ENCODE measurements at regions not wholly inside any gene's neighbourhood (a gene's known extent, or its start where the extent isn't known, plus 50 kb on each side); places are given as distances from the start of the nearest gene placed in this dataset.

DNA sequence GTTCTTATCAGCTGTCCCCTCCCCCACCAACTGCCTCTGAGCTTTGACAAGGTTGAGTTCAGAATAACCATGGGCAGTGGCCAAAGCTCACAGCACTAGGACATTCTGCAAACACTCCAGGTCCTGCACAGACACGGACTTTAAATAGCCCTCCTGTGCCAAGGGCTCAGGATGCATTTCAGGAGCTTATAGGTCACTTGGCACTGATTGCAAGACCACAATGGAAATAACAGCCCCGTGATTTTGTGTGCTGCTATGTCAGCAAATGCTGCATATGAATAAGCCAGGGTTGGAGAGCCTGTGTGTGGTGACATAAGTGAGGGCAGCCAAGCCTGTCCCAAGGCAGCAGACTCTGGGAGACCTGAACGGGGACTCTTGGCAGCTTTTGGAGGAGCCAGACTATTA, 150.7 kb downstream of the DMRT2 start:
- TF ChIP-seq RCOR1 (IDR thresholded peaks at IDR 0.05; ENCODE audit: low read depth, low read length) (no peak), ZNF302 (CRISPR knock-in tag; IDR thresholded peaks at IDR 0.05) (no peak), POLR2A (IDR thresholded peaks at IDR 0.05; ENCODE audit: low read length) (no peak), EP300 (IDR thresholded peaks at IDR 0.05) (no peak), HOXA7 (CRISPR knock-in tag; IDR thresholded peaks at IDR 0.05) (no peak), MAFK (IDR thresholded peaks at IDR 0.05; ENCODE audit: partially characterized antibody) (no peak), FOXS1 (CRISPR knock-in tag; IDR thresholded peaks at IDR 0.05) (no peak)
- TF ChIP-seq, protein P1, sequence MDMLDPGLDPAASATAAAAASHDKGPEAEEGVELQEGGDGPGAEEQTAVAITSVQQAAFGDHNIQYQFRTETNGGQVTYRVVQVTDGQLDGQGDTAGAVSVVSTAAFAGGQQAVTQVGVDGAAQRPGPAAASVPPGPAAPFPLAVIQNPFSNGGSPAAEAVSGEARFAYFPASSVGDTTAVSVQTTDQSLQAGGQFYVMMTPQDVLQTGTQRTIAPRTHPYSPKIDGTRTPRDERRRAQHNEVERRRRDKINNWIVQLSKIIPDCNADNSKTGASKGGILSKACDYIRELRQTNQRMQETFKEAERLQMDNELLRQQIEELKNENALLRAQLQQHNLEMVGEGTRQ (IDR thresholded peaks at IDR 0.05): no peak
- TF ChIP-seq, protein P2, sequence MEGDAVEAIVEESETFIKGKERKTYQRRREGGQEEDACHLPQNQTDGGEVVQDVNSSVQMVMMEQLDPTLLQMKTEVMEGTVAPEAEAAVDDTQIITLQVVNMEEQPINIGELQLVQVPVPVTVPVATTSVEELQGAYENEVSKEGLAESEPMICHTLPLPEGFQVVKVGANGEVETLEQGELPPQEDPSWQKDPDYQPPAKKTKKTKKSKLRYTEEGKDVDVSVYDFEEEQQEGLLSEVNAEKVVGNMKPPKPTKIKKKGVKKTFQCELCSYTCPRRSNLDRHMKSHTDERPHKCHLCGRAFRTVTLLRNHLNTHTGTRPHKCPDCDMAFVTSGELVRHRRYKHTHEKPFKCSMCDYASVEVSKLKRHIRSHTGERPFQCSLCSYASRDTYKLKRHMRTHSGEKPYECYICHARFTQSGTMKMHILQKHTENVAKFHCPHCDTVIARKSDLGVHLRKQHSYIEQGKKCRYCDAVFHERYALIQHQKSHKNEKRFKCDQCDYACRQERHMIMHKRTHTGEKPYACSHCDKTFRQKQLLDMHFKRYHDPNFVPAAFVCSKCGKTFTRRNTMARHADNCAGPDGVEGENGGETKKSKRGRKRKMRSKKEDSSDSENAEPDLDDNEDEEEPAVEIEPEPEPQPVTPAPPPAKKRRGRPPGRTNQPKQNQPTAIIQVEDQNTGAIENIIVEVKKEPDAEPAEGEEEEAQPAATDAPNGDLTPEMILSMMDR (IDR thresholded peaks at IDR 0.05): no peak

Measured in A549 (cell line).